ENCODE measurements at regions not wholly inside any gene's neighbourhood (a gene's known extent, or its start where the extent isn't known, plus 50 kb on each side); places are given as distances from the start of the nearest gene placed in this dataset.
A peak's percentile ranks its signal among the peaks of the same experiment; 100 is the strongest.

- Histone ChIP-seq H3K4me1 (no peaks in the 10 kb centered on the region), H3K4me3 (no peak overlapping the region), H3K9me3 (no peaks in the 10 kb centered on the region), H3K27ac (no peak overlapping the region), H3K36me3 (no peaks in the 10 kb centered on the region), H3K27me3 (no peaks in the 10 kb centered on the region)
- no peak for TF ChIP-seq POLR2A (IDR thresholded peaks at IDR 0.05)
- no peak for TF ChIP-seq POLR2AphosphoS5 (IDR thresholded peaks at IDR 0.05)
- TF ChIP-seq CTCF (IDR thresholded peaks at IDR 0.05), result no peak
- TF ChIP-seq EP300 (IDR thresholded peaks at IDR 0.05), result no peak
- no peak for DNase-seq
- intact Hi-C loops (cut with DNase I; ENCODE audit: low total_unique reads), result no loop called here
Measured at GRCh38 chr5:54828151-54828550, 157.2 kb downstream of the ESM1 start.

GRCh38 chr5:54825005-54825404, 160.4 kb downstream of the ESM1 start:
- no peak for DNase-seq
- no peak overlapping the region for H3K4me3 ChIP-seq
- no peak overlapping the region for H3K27ac ChIP-seq
- TF ChIP-seq CTCF (IDR thresholded peaks at IDR 0.05) (no peak), POLR2AphosphoS5 (IDR thresholded peaks at IDR 0.05) (no peak), POLR2A (IDR thresholded peaks at IDR 0.05) (no peak), EP300 (IDR thresholded peaks at IDR 0.05) (no peak)
- peaks cover 0 to 6% (median 0%) of the 10 kb centered on the region in 4 donors for H3K4me1 ChIP-seq
- no peaks in the 10 kb centered on the region for H3K27me3 ChIP-seq
- H3K36me3 ChIP-seq, result no peaks in the 10 kb centered on the region
- intact Hi-C loops (cut with DNase I; ENCODE audit: low total_unique reads), result no loop called here
- no peaks in the 10 kb centered on the region for H3K9me3 ChIP-seq

- no peak for DNase-seq
- no peak for TF ChIP-seq POLR2AphosphoS5 (IDR thresholded peaks at IDR 0.05)
- TF ChIP-seq EP300 (IDR thresholded peaks at IDR 0.05), result no peak
- no peak for TF ChIP-seq POLR2A (IDR thresholded peaks at IDR 0.05)
- H3K4me1 ChIP-seq, result peaks cover 0 to 6% (median 0%) of the 10 kb centered on the region in 4 donors
Measured at GRCh38 chr5:54823006-54823405, 162.4 kb downstream of the ESM1 start.

GRCh38 chr5:54822324-54822687, 163.1 kb downstream of the ESM1 start:
- TF ChIP-seq POLR2A (IDR thresholded peaks at IDR 0.05) (no peak), POLR2AphosphoS5 (IDR thresholded peaks at IDR 0.05) (no peak)
- Histone ChIP-seq H3K4me1 (peaks cover 0 to 6% (median 0%) of the 10 kb centered on the region in 4 donors), H3K36me3 (no peaks in the 10 kb centered on the region), H3K9me3 (no peaks in the 10 kb centered on the region), H3K27me3 (no peaks in the 10 kb centered on the region), H3K27ac (no peak overlapping the region), H3K4me3 (no peak overlapping the region)
- no peak for DNase-seq
- intact Hi-C loops (cut with DNase I; ENCODE audit: low total_unique reads), result no loop called here
- 91 to 95% (median 94%) methylated on average over 2 of the region's 2 CpGs for WGBS, 5 donors

More at GRCh38 chr5:54823006-54823405, 162.4 kb downstream of the ESM1 start:
- no peaks in the 10 kb centered on the region for H3K27me3 ChIP-seq
- no peak overlapping the region for H3K4me3 ChIP-seq
- no peaks in the 10 kb centered on the region for H3K9me3 ChIP-seq
- intact Hi-C loops (cut with DNase I; ENCODE audit: low total_unique reads), result no loop called here
- no peaks in the 10 kb centered on the region for H3K36me3 ChIP-seq
- no peak overlapping the region for H3K27ac ChIP-seq

GRCh38 chr5:54821445-54822323, 163.7 kb downstream of the ESM1 start:
- H3K27ac ChIP-seq, result no peak overlapping the region
- H3K9me3 ChIP-seq, result no peaks in the 10 kb centered on the region
- peaks cover 0 to 6% (median 0%) of the 10 kb centered on the region in 4 donors for H3K4me1 ChIP-seq
- intact Hi-C loops (cut with DNase I; ENCODE audit: low total_unique reads), result no loop called here
- peak in 1 of 2 donors; percentile 32 for DNase-seq
- no peaks in the 10 kb centered on the region for H3K36me3 ChIP-seq
- H3K27me3 ChIP-seq, result no peaks in the 10 kb centered on the region
- WGBS, 5 donors, result 59 to 68% (median 65%) methylated on average over 4 of the region's 4 CpGs
- no peak for TF ChIP-seq CTCF (IDR thresholded peaks at IDR 0.05)
- no peak for TF ChIP-seq POLR2AphosphoS5 (IDR thresholded peaks at IDR 0.05)
- no peak for TF ChIP-seq POLR2A (IDR thresholded peaks at IDR 0.05)
- no peak for TF ChIP-seq EP300 (IDR thresholded peaks at IDR 0.05)
- no peak overlapping the region for H3K4me3 ChIP-seq

Measured in stomach (tissue), 8 donors.